NCI-H526 (cell line): ENCODE measurements at regions not wholly inside any gene's neighbourhood (a gene's known extent, or its start where the extent isn't known, plus 50 kb on each side); places are given as distances from the start of the nearest gene placed in this dataset.

Source experiments
- DNase-seq, 2 experiments: peaks; one replicate each; lab custom pipeline; 2025; lab: John Stamatoyannopoulos, UW

DNA sequence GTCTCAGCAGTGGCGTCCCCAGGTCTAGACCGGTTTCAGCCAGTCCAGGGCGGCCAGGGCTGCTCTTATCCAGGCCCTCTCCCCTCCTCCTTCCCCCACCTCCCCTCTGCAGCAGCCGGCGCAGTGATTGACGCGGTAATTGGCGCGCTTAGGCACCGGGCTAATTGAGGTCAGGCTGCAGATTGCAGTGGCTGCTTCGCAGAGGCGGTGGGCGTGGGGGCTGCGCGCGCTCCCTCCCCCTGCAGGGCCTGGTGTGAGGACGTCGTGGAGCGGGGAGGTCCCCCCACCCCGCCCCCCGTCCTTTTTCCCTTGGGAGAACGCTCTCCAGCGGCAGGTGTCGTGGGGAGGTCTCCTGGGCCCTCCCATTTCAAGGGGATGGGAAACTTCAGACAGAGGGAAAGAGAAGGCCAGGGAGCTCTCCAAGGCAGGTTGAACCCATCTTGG is 70.4 kb upstream of the BLCAP start:
- peak; percentile 24 to 70 for DNase-seq

DNA sequence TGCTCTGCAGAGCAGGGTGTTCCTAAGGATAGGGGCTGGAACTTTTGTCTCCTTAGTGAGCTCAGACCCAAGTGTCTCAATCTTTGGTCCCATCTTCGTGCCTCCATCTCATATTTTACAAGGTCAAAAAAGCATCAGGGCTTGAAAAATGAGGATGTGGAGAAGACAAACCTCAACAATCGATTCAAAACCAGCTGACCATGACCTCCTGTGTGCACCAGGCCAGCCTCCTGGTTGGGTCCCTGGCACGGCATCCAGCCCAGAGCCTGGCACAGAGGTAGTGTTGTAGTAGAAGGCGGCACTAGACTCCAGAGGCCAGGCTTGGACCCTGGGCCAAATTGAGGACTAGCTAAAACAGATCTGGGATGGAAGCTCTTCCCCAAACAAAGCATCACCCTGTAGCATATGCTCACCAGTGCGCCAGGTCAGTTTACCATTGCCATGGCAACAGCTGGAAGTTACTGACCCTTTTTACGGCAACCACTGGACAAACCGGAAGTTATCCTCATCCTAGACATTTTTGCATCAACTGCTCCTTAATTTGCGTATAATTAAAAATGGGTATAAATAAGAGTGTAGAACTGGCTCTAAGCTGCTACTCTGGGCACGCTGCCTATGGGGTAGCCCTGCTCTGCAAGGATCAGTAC is 69.3 kb upstream of the BLCAP start:
- peak; percentile 82 for DNase-seq

DNA sequence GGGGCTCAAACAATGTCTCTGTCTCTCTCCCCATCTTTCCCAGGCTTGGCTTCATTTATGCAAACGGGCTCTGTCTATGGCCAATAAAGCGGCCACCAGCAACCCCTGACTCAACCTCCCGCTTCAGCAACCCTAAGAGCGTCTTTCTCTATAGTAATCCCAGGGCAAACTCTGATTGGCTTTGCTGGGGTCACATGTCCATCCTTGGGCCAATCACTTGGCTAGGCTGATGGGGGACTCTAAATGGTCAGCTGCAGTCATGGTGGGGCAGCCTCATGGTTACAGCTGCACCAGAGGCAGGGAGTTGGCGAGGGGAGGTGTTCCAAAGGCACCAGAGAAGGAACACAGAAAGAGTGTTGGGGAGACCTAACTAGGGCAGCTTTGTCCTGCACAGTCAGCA is 68.5 kb upstream of the BLCAP start:
- no peak for DNase-seq

DNA sequence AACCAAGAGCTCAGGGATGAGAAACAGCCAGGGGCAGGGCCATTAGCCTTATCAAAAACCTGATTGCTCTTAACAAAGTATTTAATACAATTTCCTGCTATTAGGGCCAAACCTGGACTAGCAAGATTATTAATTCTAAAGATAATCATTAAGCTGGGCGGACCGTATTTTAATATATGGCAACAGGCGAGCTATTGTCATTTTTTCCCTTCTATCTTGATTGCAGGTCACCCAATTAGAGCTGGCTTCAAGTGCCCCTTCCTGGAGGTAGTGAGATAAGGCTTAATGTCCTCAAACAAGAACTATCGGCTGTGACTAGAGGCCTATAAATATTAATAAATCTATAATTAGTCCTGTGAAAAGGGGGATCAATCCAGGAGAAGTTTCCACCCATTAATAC is 66.0 kb upstream of the BLCAP start:
- no peak for DNase-seq

DNA sequence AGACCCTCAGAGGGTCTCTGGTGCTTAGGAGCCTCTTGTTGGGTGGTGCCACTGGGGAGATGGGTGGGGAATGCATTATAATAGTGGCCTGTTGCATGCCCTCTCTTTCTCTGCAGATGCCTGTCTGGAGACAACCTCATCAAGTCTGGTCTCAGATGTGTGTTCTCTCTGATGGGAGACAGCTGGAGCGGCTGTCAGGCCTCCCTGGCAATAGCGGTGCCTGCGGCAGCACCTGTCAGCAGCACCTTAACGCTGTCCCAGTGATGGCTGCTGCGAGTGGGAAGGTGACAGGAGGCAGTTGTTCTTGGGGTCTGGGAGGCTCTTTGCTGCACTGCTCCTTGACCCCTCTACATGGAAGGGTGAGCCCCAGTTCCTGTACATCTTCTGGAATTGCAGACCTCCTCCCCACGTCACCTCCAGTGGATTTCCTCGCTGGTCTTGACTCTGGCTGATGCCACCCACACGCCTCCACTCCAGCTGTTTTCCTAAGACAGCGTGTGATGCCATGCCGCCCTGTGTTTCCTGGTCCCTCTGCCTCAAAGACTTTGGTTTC is 63.3 kb upstream of the BLCAP start:
- DNase-seq = no peak

DNA sequence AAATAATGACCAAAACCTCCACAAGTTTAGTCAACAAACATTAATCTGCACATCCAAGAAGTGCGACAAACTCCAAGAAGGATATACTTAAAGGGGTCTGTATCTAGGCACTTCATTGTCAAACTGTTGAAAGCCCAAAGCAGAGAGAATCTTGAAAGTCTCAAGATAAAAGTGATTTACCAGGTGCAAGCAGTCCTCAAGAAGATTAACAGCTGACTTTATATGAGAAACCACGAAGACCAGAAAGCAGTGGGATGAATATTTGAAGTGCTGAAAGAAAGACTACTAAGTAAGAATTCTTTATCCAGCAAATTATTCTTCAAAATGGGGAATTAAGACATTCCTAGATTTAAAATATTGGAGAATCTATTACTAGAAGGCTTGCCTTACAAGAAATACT is 58.4 kb upstream of the BLCAP start:
- DNase-seq = no peak

DNA sequence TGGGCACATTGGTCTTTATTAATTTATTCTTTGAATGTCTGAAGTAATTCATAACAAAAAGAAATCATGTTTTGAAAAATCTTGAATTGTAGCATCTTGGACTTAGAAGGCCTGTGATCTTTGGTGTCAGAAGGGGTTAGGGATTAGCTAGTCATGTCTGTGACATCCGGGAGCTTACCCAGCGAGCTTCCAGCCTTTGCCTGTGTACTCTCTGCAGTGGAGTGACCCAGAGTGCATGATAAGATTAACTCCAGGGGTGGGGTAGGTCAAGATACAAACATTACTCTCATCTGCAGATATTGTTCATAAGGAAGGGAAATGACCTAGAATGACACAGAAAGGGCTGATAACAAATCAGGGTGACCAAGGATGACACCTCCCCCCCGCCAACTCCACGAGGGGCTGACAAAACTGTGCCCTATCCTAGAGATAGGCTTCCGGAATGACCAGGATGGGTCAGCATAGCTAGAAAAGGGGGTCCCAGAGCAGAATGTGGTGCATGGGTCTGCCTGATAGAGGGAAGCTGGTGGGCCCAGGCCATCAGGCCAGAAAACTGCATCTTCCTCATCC is 56.6 kb upstream of the BLCAP start:
- no peak for DNase-seq

DNA sequence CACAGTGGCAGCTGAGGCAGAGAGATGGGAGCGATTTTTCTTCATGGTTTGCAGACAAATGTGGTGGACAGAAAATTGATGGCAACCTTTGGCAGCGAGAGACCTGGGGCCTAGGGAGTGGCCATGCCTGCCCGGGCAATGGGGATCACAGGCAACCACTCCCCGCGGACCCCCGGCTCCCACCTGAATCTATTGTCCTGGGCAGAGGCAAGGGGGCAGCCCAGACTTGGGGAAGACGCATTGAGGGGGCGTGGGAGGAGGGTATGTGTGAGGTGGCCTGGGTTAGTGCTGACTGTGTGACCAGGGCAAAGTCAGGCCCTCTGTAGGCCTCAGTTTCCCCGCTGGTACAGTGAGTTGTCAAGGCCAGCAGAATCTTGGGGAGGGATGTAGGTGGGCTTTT is 53.6 kb upstream of the BLCAP start:
- DNase-seq = no peak

DNA sequence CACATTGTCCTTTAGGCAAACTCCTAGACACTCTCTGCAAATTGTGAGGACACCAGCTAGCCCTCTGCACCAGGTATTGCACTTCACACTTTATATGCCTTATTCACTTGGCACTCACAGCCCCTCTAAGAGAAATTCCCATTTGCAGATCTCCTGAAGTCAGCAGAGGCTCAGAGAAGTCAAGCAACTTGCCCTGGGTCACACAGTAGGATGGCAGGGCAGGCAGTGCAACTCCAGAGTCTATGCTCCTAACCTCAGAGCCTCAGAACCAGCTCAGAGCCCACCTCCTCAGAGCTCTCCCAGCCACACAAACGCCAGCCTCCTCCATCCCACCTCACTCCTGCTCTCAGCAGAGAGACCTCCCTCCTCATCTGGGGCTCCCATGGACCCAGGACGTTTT is 52.4 kb upstream of the BLCAP start:
- no peak for DNase-seq

DNA sequence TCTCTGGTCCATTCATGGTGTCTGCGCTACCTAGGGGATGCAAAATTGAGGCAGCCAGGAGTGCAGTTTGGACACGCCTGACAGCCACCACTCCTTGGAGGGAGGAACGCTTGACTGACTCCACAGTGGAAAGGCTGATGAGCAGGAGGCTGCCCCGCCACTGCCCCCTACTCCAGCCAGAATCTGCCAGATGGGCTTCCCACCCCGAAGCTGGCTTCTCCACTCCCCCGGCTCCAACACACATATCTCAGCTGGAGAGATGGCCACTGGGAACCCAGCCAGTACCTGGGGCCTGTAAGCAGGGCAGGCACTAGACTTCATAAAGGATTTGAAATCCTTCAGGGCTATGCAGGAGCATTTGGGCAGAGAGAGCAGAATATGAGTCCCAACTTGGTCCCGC is 51.4 kb upstream of the BLCAP start:
- DNase-seq = no peak

DNA sequence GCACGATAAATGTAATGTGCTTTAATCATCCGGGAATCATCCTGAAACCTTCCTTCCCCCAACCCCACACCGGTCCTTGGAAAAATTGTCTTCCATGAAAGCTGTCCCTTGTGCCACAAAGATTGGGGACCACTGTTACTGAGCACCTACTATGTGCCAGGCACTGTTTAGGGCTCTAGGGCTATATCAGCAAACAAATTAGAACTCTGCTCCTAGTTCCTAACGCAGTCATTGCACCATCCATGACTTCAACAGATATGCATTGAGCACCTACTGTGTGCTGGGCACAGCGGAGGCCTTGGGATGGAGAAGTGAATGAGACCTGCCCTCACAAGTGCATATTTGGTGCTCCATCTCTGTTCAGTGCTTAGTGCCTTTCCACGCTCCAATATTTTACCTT is 50.3 kb upstream of the BLCAP start:
- no peak for DNase-seq
